Endothelial cell of umbilical vein (primary cell): ENCODE measurements at regions not wholly inside any gene's neighbourhood (a gene's known extent, or its start where the extent isn't known, plus 50 kb on each side); places are given as distances from the start of the nearest gene placed in this dataset.

ENCODE experiments used
- EZH2 ChIP-seq: IDR thresholded peaks from 2 replicates; pipeline ENCODE4 v1.6.1; 2012; ENCODE audit warnings: borderline replicate concordance, low read depth, mild to moderate bottlenecking, moderate library complexity, low read length, inconsistent platforms; ENCODE audit not compliant: severe bottlenecking
- JUN ChIP-seq: IDR thresholded peaks from 2 replicates; pipeline ENCODE4 v1.6.1; 2011; ENCODE audit warnings: borderline replicate concordance, low read depth; ENCODE audit not compliant: insufficient read length, insufficient read depth
- MYC ChIP-seq: IDR thresholded peaks from one replicate; pipeline ENCODE4 v1.6.1; 2011; ENCODE audit warnings: mild to moderate bottlenecking, low read depth, low read length
- POLR2A ChIP-seq: IDR thresholded peaks from 2 replicates; pipeline ENCODE4 v1.6.1; 2012; ENCODE audit warnings: low read depth, mild to moderate bottlenecking, control low read depth, low read length
- TF ChIP-seq, protein P1 (sequence below), 2 donors: IDR thresholded peaks; 1 replicate in 1 of 2; 2 replicates in 1 of 2; pipeline ENCODE4 v1.5.1; 2011; ENCODE audit warnings: low read length in 2 of 2, mild to moderate bottlenecking in 2 of 2, moderate library complexity in 2 of 2, control low read depth in 1 of 2, inconsistent platforms in 1 of 2, low read depth in 1 of 2; ENCODE audit not compliant: insufficient read depth in 1 of 2; ENCODE audit errors: extremely low read depth in 1 of 2
- TF ChIP-seq, protein P2 (sequence below): IDR thresholded peaks from 2 replicates; pipeline ENCODE4 v1.6.1; 2011; ENCODE audit not compliant: insufficient read depth, insufficient read length

DNA sequence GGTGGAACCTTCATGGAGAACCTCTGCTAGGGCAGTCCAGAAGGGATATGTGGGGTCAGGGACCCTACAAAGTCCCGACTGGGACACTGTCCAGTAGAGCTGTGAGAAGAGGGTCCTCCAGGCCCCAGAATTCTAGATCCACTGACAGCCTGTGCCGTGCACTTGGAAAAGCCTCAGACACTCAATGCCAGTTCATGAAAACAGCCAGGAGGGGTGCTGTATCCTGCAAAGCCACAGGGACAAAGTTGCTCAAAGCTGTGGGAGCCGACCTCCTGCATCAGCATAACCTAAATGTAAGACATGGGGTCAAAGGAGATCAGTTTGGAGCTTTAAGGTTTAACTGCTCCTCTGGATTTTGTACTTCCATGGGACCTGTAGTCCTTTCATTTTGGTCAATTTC lies 448.8 kb upstream of the CADM2 start:
- TF ChIP-seq, protein P1, sequence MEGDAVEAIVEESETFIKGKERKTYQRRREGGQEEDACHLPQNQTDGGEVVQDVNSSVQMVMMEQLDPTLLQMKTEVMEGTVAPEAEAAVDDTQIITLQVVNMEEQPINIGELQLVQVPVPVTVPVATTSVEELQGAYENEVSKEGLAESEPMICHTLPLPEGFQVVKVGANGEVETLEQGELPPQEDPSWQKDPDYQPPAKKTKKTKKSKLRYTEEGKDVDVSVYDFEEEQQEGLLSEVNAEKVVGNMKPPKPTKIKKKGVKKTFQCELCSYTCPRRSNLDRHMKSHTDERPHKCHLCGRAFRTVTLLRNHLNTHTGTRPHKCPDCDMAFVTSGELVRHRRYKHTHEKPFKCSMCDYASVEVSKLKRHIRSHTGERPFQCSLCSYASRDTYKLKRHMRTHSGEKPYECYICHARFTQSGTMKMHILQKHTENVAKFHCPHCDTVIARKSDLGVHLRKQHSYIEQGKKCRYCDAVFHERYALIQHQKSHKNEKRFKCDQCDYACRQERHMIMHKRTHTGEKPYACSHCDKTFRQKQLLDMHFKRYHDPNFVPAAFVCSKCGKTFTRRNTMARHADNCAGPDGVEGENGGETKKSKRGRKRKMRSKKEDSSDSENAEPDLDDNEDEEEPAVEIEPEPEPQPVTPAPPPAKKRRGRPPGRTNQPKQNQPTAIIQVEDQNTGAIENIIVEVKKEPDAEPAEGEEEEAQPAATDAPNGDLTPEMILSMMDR (IDR thresholded peaks at IDR 0.05; ENCODE audit: extremely low read depth in 1 of 2, insufficient read depth in 1 of 2, low read depth in 1 of 2, low read length in 2 of 2) = no peak
- TF ChIP-seq POLR2A = no peak
- TF ChIP-seq EZH2 = no peak
- no peak for TF ChIP-seq MYC
- TF ChIP-seq, protein P2, sequence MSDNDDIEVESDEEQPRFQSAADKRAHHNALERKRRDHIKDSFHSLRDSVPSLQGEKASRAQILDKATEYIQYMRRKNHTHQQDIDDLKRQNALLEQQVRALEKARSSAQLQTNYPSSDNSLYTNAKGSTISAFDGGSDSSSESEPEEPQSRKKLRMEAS = no peak
- no peak for TF ChIP-seq JUN
